GM19397 (cell line): ENCODE measurements at regions not wholly inside any gene's neighbourhood (a gene's known extent, or its start where the extent isn't known, plus 50 kb on each side); places are given as distances from the start of the nearest gene placed in this dataset.

Source experiments
- ATAC-seq: cut with Tn5 transposase; IDR thresholded peaks from one replicate; pipeline ENCODE4 v1.9.1; 2021; ENCODE audit warnings: mild to moderate bottlenecking, moderate library complexity; ENCODE audit not compliant: unreplicated experiment

GRCh38 chr14:98542316-98542715 is 729.7 kb downstream of the BCL11B start:
- no peak for ATAC-seq

- ATAC-seq, result no peak
These were observed 728.9 kb downstream of the BCL11B start for GRCh38 chr14:98543074-98543473.

- ATAC-seq, result no peak
These were observed 727.8 kb downstream of the BCL11B start for GRCh38 chr14:98544174-98544573.

- ATAC-seq, result no peak
These were observed 726.8 kb downstream of the BCL11B start for GRCh38 chr14:98545181-98545580.

- ATAC-seq, result no peak
These were observed 723.8 kb downstream of the BCL11B start for GRCh38 chr14:98548071-98548686.

- ATAC-seq, result no peak
These were observed 721.0 kb downstream of the BCL11B start for GRCh38 chr14:98551028-98551427.

GRCh38 chr14:98555440-98555839 is 716.6 kb downstream of the BCL11B start:
- ATAC-seq, result no peak

GRCh38 chr14:98564006-98564405 is 708.0 kb downstream of the BCL11B start:
- no peak for ATAC-seq

GRCh38 chr14:98564541-98564940 is 707.5 kb downstream of the BCL11B start:
- ATAC-seq, result no peak

GRCh38 chr14:98571104-98571503 is 700.9 kb downstream of the BCL11B start:
- no peak for ATAC-seq

- no peak for ATAC-seq
These were observed 698.9 kb downstream of the BCL11B start for GRCh38 chr14:98573082-98573481.

- no peak for ATAC-seq
These were observed 695.5 kb downstream of the BCL11B start for GRCh38 chr14:98576463-98576862.

- no peak for ATAC-seq
These were observed 693.8 kb downstream of the BCL11B start for GRCh38 chr14:98578204-98578603.

- no peak for ATAC-seq
These were observed 692.9 kb downstream of the BCL11B start for GRCh38 chr14:98579140-98579539.

- no peak for ATAC-seq
These were observed 691.8 kb downstream of the BCL11B start for GRCh38 chr14:98580131-98580678.

- no peak for ATAC-seq
These were observed 689.7 kb downstream of the BCL11B start for GRCh38 chr14:98582276-98582675.

GRCh38 chr14:98591161-98591560 is 680.8 kb downstream of the BCL11B start:
- no peak for ATAC-seq

- ATAC-seq, result no peak
These were observed 679.3 kb downstream of the BCL11B start for GRCh38 chr14:98592611-98593170.

GRCh38 chr14:98593361-98593761 is 678.6 kb downstream of the BCL11B start:
- no peak for ATAC-seq

GRCh38 chr14:98594156-98594555 is 677.8 kb downstream of the BCL11B start:
- no peak for ATAC-seq

GRCh38 chr14:98598576-98598975 is 673.4 kb downstream of the BCL11B start:
- ATAC-seq, result no peak

- no peak for ATAC-seq
These were observed 672.9 kb downstream of the BCL11B start for GRCh38 chr14:98599082-98599481.

GRCh38 chr14:98602983-98603382 is 669.0 kb downstream of the BCL11B start:
- ATAC-seq, result no peak
